Vagina (tissue), 2 donors: ENCODE measurements at regions not wholly inside any gene's neighbourhood (a gene's known extent, or its start where the extent isn't known, plus 50 kb on each side); places are given as distances from the start of the nearest gene placed in this dataset.

Experiments
- DNase-seq, 2 donors: peaks; one replicate each; pipeline ENCODE4 v3.0.0-alpha.2; 2017; ENCODE audit errors: extremely low spot score in 2 of 2
- H3K27ac ChIP-seq: fragments of 200-600 bp; sonication (generic); one replicate; pipeline ENCODE4 v1.5.1; 2019
- H3K27me3 ChIP-seq: fragments of 200-600 bp; sonication (generic); one replicate; pipeline ENCODE4 v1.5.1; 2019
- H3K36me3 ChIP-seq, 2 donors: fragments of 200-600 bp; sonication (generic); one replicate each; pipeline ENCODE4 v1.5.1; 2017 to 2019
- H3K4me1 ChIP-seq: fragments of 200-600 bp; sonication (generic); one replicate; pipeline ENCODE4 v1.5.1; 2019
- H3K4me3 ChIP-seq, 2 donors: fragments of 200-600 bp; sonication (generic); 1 replicate in 1 of 2; 2 replicates in 1 of 2; pipeline ENCODE4 v1.5.1; 2016 to 2019
- H3K9me3 ChIP-seq: fragments of 200-600 bp; sonication (generic); one replicate; pipeline ENCODE4 v1.5.1; 2019
- CTCF ChIP-seq, 3 experiments: fragments of 450-650 bp in 2 of 3; fragments of 200-600 bp in 1 of 3; sonication (generic) in 1 of 3; IDR thresholded peaks; one replicate each; pipeline ENCODE4 v1.5.1; 2017 to 2019; ENCODE audit warnings: antibody characterized with exemption in 3 of 3, mild to moderate bottlenecking in 2 of 3, moderate library complexity in 2 of 3
- POLR2A ChIP-seq, 2 donors: fragments of 450-650 bp; IDR thresholded peaks; one replicate each; pipeline ENCODE4 v1.6.1; 2017; ENCODE audit warnings: antibody characterized with exemption in 2 of 2, mild to moderate bottlenecking in 2 of 2, moderate library complexity in 2 of 2
- POLR2AphosphoS5 ChIP-seq, 2 donors: sonication (generic); formaldehyde crosslinking; IDR thresholded peaks; one replicate each; pipeline ENCODE4 v1.9.0; 2017; ENCODE audit warnings: antibody characterized with exemption in 2 of 2, mild to moderate bottlenecking in 2 of 2, low read depth in 1 of 2; ENCODE audit not compliant: insufficient read depth in 1 of 2
- intact Hi-C: fragments of 100-400 bp; cut with DNase I; formaldehyde crosslinking; loops from one replicate; pipeline ENCODE4 v1.15.1; 2023

GRCh38 chr20:34163307-34163706, 51.3 kb upstream of the EIF2S2 start:
- TF ChIP-seq POLR2AphosphoS5 (IDR thresholded peaks at IDR 0.05; ENCODE audit: insufficient read depth in 1 of 2, low read depth in 1 of 2), result no peak
- no peak for TF ChIP-seq POLR2A (IDR thresholded peaks at IDR 0.05)
- no peak for TF ChIP-seq CTCF (IDR thresholded peaks at IDR 0.05)
- Histone ChIP-seq H3K4me3 (no peak overlapping the region), H3K36me3 (no peaks in the 10 kb centered on the region), H3K4me1 (no peaks in the 10 kb centered on the region), H3K27me3 (no peaks in the 10 kb centered on the region), H3K9me3 (no peaks in the 10 kb centered on the region), H3K27ac (no peak overlapping the region)
- no peak for DNase-seq
- intact Hi-C loops, result no loop called here

DNA sequence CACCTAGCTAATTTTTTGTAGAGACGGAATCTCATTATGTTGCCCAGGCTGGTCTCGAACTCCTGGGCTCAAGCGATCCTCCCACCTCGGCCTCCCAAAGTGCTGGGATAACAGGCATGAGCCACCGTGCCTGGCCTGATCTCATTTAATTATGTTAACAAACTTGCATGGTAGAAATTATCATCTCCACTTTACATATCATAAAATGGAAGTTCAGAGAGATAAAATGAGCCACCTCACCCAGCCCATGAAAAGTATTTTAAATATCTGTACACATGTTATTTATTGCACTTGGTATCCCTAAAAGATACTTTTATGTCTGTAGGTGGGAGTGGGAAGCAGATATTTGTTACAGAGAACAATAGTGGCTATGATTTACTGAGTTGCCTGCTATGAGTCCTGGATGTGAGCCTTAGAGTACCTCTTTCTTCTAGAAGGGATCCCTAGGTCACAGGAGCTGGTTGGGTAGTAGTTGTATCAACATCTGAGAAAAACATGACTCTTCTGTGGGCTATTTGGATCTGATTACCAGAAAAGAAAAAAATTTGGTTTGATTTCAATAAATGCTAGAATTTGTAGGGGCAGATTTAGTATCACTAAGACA, 52.4 kb upstream of the EIF2S2 start:
- intact Hi-C loops, result no loop called here
- no peaks in the 10 kb centered on the region for H3K27me3 ChIP-seq
- H3K36me3 ChIP-seq, result no peaks in the 10 kb centered on the region
- no peak overlapping the region for H3K27ac ChIP-seq
- DNase-seq, result no peak
- no peak overlapping the region for H3K4me3 ChIP-seq
- TF ChIP-seq CTCF (IDR thresholded peaks at IDR 0.05), result no peak
- TF ChIP-seq POLR2AphosphoS5 (IDR thresholded peaks at IDR 0.05; ENCODE audit: insufficient read depth in 1 of 2, low read depth in 1 of 2), result no peak
- TF ChIP-seq POLR2A (IDR thresholded peaks at IDR 0.05), result no peak
- no peaks in the 10 kb centered on the region for H3K4me1 ChIP-seq
- no peaks in the 10 kb centered on the region for H3K9me3 ChIP-seq

DNA sequence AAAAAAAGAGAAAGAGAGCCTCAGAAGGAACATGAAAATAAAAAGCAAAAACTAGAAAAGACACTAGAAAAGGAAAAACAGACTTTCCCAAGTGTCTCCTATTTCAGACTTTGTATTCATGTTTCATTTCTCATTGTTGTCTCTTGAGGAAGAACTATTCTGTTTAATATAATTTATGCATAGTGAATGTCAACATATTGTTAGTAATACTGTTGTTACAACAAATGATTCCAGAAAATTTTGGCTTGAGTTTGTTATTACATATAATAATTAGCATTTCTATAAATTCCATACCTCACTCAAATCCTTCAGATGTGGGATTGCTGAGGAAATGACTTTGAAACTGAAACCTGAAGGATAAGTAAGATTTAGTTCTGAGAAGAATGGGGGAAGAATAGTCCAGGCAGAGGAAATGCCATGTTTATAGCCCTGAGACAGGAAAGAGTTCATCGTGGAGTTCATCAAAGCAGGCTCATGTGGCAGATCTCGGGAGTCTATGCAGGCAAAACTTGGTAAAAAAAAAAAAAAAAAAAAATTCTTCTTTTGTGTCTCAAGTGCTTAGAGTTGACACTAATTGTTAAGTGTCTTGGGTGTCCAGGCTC, 53.1 kb upstream of the EIF2S2 start:
- intact Hi-C loops, result no loop called here
- H3K9me3 ChIP-seq, result no peaks in the 10 kb centered on the region
- H3K36me3 ChIP-seq, result no peaks in the 10 kb centered on the region
- H3K27ac ChIP-seq, result no peak overlapping the region
- no peaks in the 10 kb centered on the region for H3K27me3 ChIP-seq
- DNase-seq, result no peak
- H3K4me3 ChIP-seq, result no peak overlapping the region
- no peak for TF ChIP-seq POLR2AphosphoS5 (IDR thresholded peaks at IDR 0.05; ENCODE audit: insufficient read depth in 1 of 2, low read depth in 1 of 2)
- TF ChIP-seq CTCF (IDR thresholded peaks at IDR 0.05), result no peak
- TF ChIP-seq POLR2A (IDR thresholded peaks at IDR 0.05), result no peak
- H3K4me1 ChIP-seq, result no peaks in the 10 kb centered on the region

DNA sequence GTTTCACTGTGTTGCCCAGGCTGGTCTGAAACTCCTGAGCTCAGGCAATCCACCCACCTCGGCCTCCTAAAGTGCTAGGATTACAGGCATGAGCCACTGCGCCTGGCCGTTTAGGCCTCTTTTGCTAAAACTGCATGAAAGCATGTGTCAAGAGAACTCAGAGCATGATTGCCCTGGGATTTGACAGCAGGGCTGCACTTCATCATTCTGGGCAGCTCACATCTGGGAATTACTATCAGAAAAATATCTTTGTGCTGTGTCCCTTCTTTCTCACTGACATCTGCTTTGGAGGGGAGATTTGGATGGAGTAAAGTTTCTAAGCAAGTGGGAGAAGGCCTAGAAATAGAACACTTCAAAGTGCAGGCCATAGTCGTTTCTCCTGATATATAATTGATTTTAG, 59.6 kb upstream of the EIF2S2 start:
- no peak for TF ChIP-seq CTCF (IDR thresholded peaks at IDR 0.05)
- no peak for TF ChIP-seq POLR2A (IDR thresholded peaks at IDR 0.05)
- TF ChIP-seq POLR2AphosphoS5 (IDR thresholded peaks at IDR 0.05; ENCODE audit: insufficient read depth in 1 of 2, low read depth in 1 of 2), result no peak
- no peak overlapping the region for H3K4me3 ChIP-seq
- DNase-seq, result no peak
- H3K4me1 ChIP-seq, result no peaks in the 10 kb centered on the region
- no peaks in the 10 kb centered on the region for H3K27me3 ChIP-seq
- H3K9me3 ChIP-seq, result no peaks in the 10 kb centered on the region
- no peak overlapping the region for H3K27ac ChIP-seq
- no peaks in the 10 kb centered on the region for H3K36me3 ChIP-seq
- intact Hi-C loops, result no loop called here

DNA sequence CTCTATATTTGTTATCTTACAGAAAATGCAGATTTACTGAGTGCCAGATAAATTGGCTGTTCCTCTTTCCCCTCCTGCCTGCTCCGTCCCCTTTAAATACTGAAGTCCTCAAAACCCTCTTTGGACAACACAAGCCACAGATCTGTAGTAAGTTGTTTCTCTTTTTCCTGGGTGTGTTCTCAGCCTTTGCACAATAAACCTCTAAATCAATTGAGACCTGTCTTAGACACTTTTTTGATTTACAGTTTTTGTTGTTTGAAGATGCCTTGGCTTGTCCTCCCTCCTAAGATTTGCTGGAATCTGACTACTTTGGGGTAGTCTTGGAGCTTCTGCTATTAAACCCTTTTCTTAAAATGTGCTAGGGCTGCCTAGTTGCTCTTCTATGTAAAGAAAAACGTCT, 60.9 kb upstream of the EIF2S2 start:
- Histone ChIP-seq H3K36me3 (no peaks in the 10 kb centered on the region), H3K4me1 (no peaks in the 10 kb centered on the region), H3K27me3 (no peaks in the 10 kb centered on the region), H3K4me3 (no peak overlapping the region), H3K9me3 (no peaks in the 10 kb centered on the region), H3K27ac (no peak overlapping the region)
- intact Hi-C loops, result no loop called here
- no peak for TF ChIP-seq CTCF (IDR thresholded peaks at IDR 0.05)
- TF ChIP-seq POLR2AphosphoS5 (IDR thresholded peaks at IDR 0.05; ENCODE audit: insufficient read depth in 1 of 2, low read depth in 1 of 2), result no peak
- TF ChIP-seq POLR2A (IDR thresholded peaks at IDR 0.05), result no peak
- no peak for DNase-seq
